ENCODE measurements at regions not wholly inside any gene's neighbourhood (a gene's known extent, or its start where the extent isn't known, plus 50 kb on each side); places are given as distances from the start of the nearest gene placed in this dataset.

DNA sequence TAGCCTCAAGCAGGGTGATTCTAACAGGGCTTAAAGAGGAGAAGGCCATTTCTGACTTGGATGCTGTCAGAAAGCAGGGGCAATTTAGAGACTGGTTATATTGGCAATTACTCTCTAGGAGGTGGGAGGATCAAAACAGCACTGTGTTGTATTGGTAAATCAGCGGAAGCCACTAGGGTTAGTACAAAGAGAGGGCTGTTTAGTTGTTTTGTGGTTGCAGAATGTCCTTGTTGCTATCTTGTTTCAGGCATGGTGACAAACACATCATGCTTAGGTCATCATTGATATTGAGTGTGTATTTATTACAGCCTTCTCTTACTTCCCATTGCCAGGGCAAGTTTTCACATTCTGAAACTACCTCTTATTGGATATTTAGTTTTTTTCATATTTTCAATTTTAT is 165.3 kb downstream of the TAF11L14 start:
- no peak overlapping the region for H3K27ac ChIP-seq (replicated peaks)
- DNase-seq (ENCODE audit: low read depth in 1 of 2, low spot score in 1 of 2), result no peak
- no peak for TF ChIP-seq SPI1 (IDR thresholded peaks at IDR 0.05; ENCODE audit: borderline replicate concordance, low read depth)
- TF ChIP-seq, protein P1, sequence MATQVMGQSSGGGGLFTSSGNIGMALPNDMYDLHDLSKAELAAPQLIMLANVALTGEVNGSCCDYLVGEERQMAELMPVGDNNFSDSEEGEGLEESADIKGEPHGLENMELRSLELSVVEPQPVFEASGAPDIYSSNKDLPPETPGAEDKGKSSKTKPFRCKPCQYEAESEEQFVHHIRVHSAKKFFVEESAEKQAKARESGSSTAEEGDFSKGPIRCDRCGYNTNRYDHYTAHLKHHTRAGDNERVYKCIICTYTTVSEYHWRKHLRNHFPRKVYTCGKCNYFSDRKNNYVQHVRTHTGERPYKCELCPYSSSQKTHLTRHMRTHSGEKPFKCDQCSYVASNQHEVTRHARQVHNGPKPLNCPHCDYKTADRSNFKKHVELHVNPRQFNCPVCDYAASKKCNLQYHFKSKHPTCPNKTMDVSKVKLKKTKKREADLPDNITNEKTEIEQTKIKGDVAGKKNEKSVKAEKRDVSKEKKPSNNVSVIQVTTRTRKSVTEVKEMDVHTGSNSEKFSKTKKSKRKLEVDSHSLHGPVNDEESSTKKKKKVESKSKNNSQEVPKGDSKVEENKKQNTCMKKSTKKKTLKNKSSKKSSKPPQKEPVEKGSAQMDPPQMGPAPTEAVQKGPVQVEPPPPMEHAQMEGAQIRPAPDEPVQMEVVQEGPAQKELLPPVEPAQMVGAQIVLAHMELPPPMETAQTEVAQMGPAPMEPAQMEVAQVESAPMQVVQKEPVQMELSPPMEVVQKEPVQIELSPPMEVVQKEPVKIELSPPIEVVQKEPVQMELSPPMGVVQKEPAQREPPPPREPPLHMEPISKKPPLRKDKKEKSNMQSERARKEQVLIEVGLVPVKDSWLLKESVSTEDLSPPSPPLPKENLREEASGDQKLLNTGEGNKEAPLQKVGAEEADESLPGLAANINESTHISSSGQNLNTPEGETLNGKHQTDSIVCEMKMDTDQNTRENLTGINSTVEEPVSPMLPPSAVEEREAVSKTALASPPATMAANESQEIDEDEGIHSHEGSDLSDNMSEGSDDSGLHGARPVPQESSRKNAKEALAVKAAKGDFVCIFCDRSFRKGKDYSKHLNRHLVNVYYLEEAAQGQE (IDR thresholded peaks at IDR 0.05; ENCODE audit: insufficient replicate concordance, low read depth), result no peak
- TF ChIP-seq GABPA (IDR thresholded peaks at IDR 0.05; ENCODE audit: low read depth), result no peak
- no peak overlapping the region for H3K4me3 ChIP-seq (replicated peaks; ENCODE audit: insufficient read depth, low read length)
- H3K27me3 ChIP-seq (ENCODE audit: insufficient read depth, poor library complexity, severe bottlenecking), result no peaks in the 10 kb centered on the region

DNA sequence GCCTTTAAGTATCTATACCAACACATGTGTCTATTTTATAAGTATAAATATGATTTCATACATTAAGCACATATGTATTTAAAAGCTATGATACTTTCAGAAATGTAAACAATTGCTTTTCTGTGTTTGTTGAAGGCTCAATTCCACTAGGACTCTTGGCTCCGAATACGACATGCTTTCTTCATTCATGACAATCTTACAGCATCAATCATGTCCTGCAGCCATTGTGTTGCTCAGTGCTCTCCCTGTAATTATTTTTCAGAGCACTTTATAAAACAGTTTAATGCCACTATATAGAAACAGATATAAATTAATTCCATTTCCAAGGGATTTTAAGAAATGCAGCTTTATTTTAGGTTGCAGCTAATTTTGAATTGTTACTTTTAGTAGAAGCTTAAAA is 167.3 kb downstream of the TAF11L14 start:
- H3K27me3 ChIP-seq (ENCODE audit: insufficient read depth, poor library complexity, severe bottlenecking), result no peaks in the 10 kb centered on the region
- no peak overlapping the region for H3K4me3 ChIP-seq (replicated peaks; ENCODE audit: insufficient read depth, low read length)
- TF ChIP-seq POLR2AphosphoS5 (IDR thresholded peaks at IDR 0.05; ENCODE audit: low read depth), result no peak
- no peak for TF ChIP-seq GABPA (IDR thresholded peaks at IDR 0.05; ENCODE audit: low read depth)
- TF ChIP-seq, protein P1 (IDR thresholded peaks at IDR 0.05; ENCODE audit: insufficient replicate concordance, low read depth), result no peak
- TF ChIP-seq SPI1 (IDR thresholded peaks at IDR 0.05; ENCODE audit: borderline replicate concordance, low read depth), result no peak
- TF ChIP-seq, protein P2, sequence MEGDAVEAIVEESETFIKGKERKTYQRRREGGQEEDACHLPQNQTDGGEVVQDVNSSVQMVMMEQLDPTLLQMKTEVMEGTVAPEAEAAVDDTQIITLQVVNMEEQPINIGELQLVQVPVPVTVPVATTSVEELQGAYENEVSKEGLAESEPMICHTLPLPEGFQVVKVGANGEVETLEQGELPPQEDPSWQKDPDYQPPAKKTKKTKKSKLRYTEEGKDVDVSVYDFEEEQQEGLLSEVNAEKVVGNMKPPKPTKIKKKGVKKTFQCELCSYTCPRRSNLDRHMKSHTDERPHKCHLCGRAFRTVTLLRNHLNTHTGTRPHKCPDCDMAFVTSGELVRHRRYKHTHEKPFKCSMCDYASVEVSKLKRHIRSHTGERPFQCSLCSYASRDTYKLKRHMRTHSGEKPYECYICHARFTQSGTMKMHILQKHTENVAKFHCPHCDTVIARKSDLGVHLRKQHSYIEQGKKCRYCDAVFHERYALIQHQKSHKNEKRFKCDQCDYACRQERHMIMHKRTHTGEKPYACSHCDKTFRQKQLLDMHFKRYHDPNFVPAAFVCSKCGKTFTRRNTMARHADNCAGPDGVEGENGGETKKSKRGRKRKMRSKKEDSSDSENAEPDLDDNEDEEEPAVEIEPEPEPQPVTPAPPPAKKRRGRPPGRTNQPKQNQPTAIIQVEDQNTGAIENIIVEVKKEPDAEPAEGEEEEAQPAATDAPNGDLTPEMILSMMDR (IDR thresholded peaks at IDR 0.05; ENCODE audit: insufficient read depth, low read length), result no peak
- no peak for DNase-seq (ENCODE audit: low read depth in 1 of 2, low spot score in 1 of 2)
- no peak overlapping the region for H3K27ac ChIP-seq (replicated peaks)

DNA sequence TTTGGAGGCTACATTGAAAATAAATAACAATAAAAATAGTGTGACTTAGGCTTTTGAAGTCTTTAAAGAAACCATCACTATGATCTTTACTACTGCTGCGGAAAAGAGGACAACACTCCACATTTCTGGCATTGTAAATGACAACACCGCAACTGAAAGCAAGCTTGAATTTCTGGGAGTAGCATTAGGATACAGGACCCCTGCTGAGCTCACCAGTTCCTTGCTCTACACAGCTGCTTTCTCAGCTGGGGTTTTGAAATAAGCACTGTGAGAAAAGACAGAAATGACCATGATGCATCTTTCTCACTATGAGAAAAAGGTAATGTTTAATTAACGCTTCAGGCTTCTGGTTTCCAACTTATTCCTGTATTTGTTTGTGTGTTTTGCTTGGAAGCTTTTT is 168.0 kb downstream of the TAF11L14 start:
- H3K4me3 ChIP-seq (replicated peaks; ENCODE audit: insufficient read depth, low read length), result no peak overlapping the region
- H3K27ac ChIP-seq (replicated peaks), result no peak overlapping the region
- no peak for DNase-seq (ENCODE audit: low read depth in 1 of 2, low spot score in 1 of 2)
- TF ChIP-seq SPI1 (IDR thresholded peaks at IDR 0.05; ENCODE audit: borderline replicate concordance, low read depth), result no peak
- TF ChIP-seq GABPA (IDR thresholded peaks at IDR 0.05; ENCODE audit: low read depth), result no peak
- TF ChIP-seq POLR2AphosphoS5 (IDR thresholded peaks at IDR 0.05; ENCODE audit: low read depth), result no peak
- TF ChIP-seq, protein P1 (IDR thresholded peaks at IDR 0.05; ENCODE audit: insufficient replicate concordance, low read depth), result no peak
- TF ChIP-seq, protein P2 (IDR thresholded peaks at IDR 0.05; ENCODE audit: insufficient read depth, low read length), result no peak
- no peaks in the 10 kb centered on the region for H3K27me3 ChIP-seq (ENCODE audit: insufficient read depth, poor library complexity, severe bottlenecking)

Measured in HL-60 (cell line).